Retinal pigment epithelial cell (primary cell): ENCODE measurements at regions not wholly inside any gene's neighbourhood (a gene's known extent, or its start where the extent isn't known, plus 50 kb on each side); places are given as distances from the start of the nearest gene placed in this dataset.

Experiments
- DNase-seq: peaks from one replicate; pipeline ENCODE4 v3.0.0-alpha.2; 2010; ENCODE audit warnings: low read depth
- H3K4me3 ChIP-seq: 2 replicates; pipeline ENCODE4 v1.5.1; 2011; ENCODE audit warnings: mild to moderate bottlenecking, low read length, control low read depth, moderate library complexity
- TF ChIP-seq, protein P1 (sequence below): conservative IDR thresholded peaks from 2 replicates; pipeline ENCODE4 v1.5.1; 2011; ENCODE audit warnings: low read depth, low read length, control low read depth, inconsistent platforms

DNA sequence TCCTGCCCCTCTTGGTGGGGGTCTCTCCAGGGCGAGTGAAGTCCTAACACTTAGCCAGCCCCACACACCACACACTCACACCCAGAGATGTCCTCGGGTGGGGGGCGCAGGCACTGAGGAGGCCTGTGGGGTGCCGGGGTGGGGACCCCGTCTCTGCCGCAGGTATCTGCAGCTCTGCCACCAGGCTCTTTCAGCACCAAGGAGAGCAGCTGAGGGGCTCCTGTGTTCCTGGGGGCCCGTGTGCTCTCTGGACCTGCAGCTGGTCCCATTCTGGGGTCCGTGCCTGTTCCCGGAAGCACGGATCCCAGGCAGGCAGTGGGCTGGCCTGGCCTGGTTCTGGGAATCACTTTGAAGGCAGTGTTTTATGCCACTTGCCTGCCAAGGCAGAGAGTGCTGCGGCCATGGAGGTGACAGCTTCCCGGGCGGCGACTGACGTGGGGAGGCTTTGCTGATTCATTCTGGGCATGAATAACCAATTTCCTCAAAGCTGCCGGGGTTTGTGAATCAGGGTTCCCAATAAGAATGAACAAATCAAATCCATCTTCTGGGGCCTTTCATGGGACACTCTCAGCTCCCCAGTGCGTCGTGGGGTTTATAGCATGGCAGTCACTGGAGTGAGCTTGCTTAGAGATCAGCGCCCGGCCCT lies 54.4 kb upstream of the SLCO4A1 start:
- no peak overlapping the region for H3K4me3 ChIP-seq
- DNase-seq, result no peak
- TF ChIP-seq, protein P1, sequence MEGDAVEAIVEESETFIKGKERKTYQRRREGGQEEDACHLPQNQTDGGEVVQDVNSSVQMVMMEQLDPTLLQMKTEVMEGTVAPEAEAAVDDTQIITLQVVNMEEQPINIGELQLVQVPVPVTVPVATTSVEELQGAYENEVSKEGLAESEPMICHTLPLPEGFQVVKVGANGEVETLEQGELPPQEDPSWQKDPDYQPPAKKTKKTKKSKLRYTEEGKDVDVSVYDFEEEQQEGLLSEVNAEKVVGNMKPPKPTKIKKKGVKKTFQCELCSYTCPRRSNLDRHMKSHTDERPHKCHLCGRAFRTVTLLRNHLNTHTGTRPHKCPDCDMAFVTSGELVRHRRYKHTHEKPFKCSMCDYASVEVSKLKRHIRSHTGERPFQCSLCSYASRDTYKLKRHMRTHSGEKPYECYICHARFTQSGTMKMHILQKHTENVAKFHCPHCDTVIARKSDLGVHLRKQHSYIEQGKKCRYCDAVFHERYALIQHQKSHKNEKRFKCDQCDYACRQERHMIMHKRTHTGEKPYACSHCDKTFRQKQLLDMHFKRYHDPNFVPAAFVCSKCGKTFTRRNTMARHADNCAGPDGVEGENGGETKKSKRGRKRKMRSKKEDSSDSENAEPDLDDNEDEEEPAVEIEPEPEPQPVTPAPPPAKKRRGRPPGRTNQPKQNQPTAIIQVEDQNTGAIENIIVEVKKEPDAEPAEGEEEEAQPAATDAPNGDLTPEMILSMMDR, result no peak

DNA sequence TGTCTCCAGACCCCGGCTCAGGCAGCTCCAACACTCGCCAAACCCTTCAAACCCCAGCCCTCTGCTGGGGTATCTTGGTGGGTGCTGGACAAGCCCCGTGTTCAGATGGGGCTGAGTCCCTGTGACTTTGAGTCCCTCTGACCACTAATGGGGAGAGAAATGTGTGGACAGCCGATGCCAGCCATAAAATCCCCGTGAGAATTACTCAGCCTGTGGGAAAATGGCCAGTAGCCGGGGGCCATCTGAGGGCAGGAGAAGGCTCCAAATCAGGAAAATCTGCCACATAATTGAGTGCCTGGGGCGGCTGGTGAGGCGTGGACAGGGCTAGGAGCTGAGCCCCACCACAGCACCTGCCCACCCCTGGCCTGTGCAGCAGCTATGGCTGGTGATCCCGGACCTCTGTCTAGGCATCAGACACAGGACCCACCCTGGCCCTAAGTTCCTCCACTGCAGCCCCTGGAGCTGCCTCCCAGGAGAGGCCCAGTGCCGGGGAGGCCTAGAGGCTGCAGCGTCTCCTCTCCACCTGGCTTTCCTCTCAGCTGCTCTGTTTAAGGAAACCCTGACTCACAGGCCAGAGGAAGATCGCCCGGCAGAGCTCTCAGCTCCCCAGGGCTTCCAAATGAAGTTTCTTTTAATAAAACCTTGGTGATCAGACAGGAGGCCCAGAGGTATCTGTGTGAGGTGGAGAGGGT lies 53.7 kb upstream of the SLCO4A1 start:
- no peak for DNase-seq
- no peak overlapping the region for H3K4me3 ChIP-seq
- TF ChIP-seq, protein P1, result no peak

DNA sequence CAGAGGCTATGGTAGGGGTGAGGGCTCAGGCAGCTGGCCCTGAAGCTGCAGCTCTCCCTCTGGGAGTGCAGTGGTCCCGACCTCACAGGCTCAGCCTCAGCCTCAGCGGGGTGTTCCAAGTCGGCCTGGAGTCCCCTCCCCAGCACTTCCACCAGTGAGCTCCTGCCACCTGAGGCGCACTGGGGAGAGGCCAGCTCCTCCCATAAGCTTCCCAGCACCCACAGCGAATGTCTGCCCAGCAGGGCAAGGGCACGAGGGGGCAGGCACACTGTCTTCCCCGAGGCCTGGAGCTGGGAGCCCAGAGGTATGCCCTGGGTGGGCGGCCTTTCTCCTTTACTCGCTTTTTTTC lies 53.2 kb upstream of the SLCO4A1 start:
- DNase-seq, result no peak
- TF ChIP-seq, protein P1, result no peak
- H3K4me3 ChIP-seq, result no peak overlapping the region

DNA sequence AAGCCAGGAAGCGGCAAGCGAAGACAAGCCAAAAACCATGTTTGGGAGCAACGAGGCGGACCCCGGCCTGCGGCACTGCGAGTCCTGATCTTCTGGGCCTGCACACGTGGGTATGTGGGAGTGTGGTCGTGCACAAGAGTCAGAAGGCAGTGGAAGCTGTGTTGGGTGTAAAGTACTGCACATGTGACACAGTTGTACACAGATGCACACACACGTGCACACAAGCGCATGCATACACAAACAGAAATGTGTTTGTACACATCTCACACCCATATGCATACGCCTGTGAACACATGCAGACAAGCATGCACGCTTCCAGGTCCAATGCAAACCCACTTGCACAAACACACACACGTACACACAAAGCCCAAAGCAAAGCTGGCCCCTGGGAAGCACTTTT lies 52.6 kb upstream of the SLCO4A1 start:
- no peak for DNase-seq
- no peak overlapping the region for H3K4me3 ChIP-seq
- TF ChIP-seq, protein P1, result no peak

DNA sequence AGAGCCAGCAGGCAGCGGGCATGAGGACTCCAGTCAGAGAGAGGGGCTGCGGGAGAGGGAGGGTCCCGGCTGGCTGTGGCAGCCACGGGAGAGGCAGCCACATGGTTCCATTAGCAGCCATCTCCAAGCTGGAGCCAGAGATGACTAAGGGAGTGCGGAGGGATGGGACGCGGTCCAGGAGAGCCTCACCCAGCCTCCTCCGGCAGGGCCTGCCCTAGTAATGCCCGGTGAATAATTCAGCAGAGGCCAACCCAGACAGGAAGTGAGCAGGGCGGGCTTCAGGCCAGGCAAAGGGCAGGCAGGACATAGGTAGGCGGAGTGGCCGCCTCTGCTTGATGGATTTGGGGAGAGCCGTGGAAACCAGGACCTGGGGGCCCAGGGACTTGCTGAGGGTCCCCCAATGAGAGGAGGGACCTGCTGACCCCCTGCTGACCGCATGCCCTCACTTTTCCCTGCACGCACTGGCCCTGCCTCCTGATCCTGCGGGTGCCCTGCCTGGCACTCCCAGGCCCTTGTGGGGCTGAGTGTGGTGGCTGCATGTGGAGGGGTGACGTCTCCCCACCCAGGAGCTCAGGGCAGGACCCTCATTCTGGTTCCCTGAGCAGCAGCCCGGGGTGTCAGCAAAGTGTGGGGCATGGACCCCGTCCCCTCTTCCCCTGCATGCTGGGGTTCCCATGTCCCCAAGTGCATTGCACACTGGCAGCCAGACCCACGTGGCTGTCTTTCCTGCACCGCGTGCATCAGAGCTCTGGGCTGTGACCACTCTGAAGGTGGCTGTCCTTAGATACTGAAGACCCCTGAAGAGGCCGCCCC lies 51.8 kb upstream of the SLCO4A1 start:
- TF ChIP-seq, protein P1, result no peak
- peak; percentile 34 for DNase-seq
- H3K4me3 ChIP-seq, result no peak overlapping the region

DNA sequence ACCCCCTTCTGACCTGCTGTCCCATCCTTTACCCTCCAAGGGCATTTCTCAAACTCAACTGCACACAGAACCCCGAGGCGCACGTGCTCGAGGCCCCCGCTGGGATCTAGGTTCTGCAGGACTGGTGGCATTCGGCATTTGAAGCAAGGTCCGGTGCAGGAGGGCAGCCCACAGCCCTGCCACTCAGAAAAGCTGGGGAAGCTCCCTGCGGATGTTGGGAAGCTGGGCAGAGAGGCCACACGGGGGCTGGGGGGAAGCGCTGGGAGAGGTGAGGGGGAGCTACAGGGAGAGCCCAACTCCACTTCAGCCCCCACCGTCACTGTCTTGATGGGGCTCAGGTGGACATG lies 51.2 kb upstream of the SLCO4A1 start:
- no peak overlapping the region for H3K4me3 ChIP-seq
- DNase-seq, result no peak
- TF ChIP-seq, protein P1, result no peak
